ENCODE measurements at regions not wholly inside any gene's neighbourhood (a gene's known extent, or its start where the extent isn't known, plus 50 kb on each side); places are given as distances from the start of the nearest gene placed in this dataset.

DNA sequence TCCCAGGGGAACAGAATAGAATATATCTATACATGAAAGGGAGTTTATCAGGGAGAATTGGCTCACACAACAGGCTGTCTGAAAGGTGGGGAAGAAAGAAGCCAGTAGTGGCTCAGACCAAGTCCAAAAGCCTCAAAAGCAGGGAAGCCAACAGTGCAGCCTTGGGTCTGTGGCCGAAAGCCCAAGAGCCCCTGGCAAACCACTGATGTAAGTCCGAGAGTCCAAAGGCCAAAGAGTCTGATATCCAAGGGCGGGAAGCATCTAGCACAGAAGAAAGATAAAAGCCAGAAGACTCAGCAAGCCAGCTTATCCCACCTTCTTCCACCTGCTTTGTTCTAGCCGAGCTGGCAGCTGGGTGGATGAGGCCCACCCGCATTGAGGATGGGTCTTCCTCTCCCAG lies 172.5 kb downstream of the CCDC71L start:
- no peak for DNase-seq
- intact Hi-C loops (cut with DNase I) = no loop called here

DNA sequence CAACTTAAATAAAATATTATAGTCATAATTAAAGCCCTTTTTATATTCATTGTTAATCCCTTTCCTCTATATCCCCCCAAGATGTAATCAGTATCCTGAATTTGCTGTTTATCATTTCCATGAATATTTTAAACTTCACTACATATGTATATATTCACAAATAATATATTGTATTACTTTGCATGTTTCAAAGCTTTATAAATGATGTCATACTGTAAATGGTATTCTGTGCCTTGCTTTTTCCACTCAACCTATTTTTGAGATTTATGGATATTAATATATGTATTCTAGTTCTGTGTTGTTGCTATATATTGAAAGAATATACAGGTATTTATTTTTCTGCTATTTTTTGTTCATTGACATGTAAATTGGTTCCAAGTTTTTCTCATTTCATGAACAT lies 173.1 kb downstream of the CCDC71L start:
- DNase-seq = no peak
- intact Hi-C loops (cut with DNase I) = no loop called here

DNA sequence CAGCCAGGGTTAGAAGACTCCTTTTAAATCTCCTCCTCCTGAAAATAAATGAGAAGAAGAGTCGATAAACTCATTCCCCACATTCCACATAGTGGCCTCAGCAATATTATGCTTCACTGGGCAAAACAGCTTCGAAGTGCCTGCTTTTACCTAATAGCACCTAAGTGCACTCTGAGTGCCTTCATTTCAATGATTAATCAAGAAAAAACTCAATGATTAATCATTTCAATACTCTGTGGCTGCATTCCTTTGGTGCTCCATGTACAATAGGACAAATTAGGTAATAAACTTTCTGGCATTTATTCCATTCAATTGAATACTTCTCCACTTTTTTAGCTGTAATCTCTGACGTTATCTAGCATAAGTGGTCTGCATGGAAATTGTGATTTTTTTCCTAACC lies 174.6 kb downstream of the CCDC71L start:
- intact Hi-C loops (cut with DNase I) = no loop called here
- no peak for DNase-seq

DNA sequence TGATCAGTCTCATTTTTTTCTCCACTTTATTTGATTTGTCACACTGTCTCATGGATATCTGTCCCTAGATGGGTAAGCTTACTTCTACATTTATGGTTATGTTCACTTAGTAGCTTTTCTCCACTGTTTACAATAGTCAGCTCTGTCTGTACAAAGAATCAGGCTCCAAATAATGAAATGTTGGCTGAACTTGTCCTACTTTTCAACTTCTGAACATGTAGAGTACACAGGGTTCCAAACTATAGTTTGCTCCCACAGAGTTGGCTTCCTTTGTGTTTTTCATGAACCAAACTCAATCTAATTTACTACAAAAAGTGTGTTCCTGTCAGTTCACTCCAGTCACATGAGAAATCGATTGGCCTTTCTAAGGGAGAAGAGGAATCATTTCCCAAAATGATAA lies 175.0 kb downstream of the CCDC71L start:
- DNase-seq = no peak
- intact Hi-C loops (cut with DNase I) = no loop called here

DNA sequence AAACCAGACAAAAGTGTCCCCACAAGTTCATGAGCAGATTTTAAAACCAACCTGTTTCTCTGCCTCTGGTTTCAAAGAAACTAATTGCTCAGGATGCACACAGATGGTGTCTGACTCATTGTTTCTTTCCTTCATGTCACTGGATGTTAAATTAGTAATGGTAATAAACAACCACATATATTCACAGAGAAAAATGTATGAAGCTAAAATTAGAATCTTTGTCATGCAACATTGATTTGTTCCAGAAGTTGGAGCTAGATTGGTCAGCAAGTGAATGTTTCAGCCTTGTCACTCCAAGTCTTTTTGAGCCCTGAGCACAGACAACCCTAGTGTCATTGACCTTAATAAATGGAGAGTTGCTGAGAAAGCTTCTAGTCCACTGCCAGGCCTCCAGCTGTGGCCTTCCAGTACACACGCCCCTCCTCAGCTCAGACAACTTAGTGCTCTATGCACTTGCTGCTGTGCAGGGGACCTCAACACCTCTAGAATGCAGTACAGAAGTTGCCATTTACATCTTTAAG lies 175.9 kb downstream of the CCDC71L start:
- intact Hi-C loops (cut with DNase I) = no loop called here
- DNase-seq = no peak

DNA sequence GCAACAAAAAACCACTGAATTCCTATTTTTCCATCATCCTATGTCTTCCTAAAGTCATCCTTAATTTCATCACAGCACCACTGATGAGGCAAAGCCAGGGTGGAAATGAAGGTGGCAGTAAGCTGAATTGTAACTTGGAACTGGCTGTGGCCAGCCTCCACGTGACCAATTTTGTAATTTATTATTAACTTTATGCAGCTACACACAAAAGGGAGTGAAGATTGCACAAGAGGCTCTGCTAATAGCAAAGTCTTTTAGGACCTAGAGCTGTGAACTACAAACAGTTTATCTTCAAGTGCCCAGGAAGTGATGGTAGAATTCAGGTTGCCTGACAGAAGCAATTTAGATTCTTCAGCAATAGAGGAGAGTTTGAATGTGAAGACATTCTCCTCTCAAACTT lies 176.4 kb downstream of the CCDC71L start:
- intact Hi-C loops (cut with DNase I) = no loop called here
- DNase-seq = no peak

DNA sequence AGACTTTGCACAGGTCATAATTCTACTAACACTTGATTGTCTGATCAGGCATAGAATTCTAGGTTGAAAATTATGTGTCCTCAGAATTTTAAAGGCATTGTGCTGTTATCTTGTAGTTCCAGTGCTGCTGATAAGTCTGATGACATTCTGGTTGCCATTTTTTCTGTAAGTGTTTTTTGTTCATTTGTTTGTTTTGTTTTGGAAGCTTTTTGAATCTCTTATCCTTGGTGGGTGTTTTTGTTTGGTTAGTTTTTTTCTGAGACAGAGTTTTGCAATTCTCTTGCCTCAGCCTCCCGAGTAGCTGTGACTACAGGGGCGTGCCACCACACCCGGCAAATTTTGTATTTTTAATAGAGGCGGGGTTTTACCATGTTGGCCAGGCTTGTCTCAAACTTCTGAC lies 178.9 kb downstream of the CCDC71L start:
- no peak for DNase-seq
- intact Hi-C loops (cut with DNase I) = no loop called here

DNA sequence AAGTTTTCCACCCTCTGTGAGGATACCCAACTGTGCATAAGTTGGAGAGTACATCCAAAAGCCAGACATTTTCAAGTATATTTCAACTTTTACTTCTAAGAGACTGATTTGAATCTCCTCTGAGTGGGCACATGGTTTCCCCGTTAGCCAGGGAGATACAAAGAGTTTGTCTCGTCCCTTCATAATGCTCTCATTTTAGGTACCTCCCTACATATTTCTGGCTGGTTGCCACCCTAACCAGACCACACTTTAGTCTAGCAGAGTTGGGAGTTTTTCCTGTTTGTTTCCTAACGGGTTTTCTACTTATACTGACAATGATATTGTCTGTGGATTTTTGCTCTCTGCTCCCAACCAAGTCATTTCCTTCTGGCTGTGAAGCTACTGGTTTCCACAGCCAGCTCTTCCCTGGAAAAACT lies 180.3 kb downstream of the CCDC71L start:
- intact Hi-C loops (cut with DNase I) = no loop called here
- no peak for DNase-seq

DNA sequence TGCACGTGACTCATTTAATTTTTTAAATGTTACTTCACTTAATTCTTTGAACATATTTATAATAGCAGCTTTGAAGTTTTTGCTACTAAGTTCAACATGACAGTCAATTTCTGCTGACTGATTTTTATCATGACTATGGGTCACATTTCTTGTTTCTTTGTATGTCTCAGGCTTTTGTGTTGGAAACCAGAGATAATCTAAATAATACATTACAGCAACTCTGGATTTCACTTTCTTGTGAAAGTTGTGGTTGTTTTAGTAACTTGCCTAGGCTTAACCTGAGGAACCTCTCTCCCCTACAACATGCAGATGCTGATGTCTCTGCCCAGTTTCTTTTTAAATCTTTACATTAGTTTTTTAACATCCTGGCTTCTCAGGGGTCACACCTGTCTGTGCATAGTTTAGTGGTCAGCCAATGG lies 180.8 kb downstream of the CCDC71L start:
- intact Hi-C loops (cut with DNase I) = no loop called here
- no peak for DNase-seq

DNA sequence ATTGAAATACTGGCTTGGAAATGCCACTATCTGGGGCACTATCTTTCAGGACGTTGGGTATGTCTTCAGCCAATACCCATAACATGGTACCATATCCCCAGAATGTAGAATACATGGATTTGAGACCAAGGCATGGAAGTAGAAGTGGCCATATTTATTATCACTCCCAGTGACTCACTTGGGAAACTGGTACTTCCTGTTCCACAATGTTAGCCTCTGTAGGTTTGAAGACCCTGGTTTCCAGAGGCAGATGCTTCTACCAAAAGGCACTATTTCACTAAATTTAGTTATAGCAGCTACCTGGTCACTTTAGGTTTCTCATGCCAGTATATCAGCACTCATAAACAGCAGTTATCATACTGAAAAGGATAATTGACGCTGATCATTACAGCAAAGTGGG lies 184.2 kb downstream of the CCDC71L start:
- intact Hi-C loops (cut with DNase I) = no loop called here
- DNase-seq = no peak

DNA sequence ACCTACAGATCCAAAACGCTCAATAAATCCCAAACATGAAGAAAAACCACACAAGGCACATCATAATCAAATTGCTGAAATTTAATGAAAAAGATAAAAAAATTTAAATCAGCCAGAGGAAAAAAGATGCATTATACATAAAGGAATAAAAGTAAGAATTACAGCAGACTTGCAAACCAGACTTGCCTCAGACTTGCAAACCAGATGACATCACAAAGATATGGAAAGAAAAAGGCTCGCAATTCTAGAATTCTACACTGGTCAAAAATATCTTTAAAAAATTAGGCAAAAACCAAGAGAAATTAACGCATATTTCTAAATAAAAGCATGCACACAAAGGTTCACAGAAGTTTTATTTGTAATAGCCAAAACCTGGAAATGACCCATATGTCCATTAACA lies 188.0 kb upstream of the NAMPT start:
- intact Hi-C loops (cut with DNase I) = no loop called here
- no peak for DNase-seq

DNA sequence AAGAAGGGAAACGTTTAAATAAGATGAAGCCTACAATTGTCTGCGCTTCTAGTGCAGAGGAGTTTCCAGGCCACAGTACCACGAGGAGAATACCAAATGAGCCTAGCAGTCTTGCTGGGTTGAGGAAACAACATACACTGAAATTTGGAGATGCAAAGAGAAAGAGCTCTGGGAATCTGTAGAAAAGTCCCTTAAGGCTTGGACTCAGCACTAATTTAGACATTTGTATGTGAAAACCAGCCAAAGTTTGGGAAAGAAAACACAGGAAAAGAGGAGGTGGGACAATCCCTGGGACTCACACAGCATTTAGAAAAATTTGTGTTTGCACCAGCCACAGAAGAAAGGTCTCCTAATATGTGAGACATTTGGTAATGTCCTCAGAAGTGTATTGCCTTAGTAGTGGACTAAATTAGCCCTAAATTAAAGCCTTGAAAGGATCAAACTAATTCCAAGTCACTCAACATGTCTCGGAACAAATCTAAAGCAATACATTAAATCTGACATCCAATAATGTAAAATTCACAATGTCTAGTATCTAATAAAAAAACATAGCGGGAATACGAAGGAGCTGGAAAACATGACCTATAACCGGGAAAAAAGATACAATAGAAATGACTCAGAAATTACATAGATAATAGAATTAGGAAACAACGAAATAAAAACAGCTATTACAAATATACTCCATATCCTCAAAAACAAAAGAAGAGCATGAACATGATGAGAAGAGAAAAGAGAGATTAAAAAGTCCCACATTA lies 187.1 kb upstream of the NAMPT start:
- intact Hi-C loops (cut with DNase I) = no loop called here
- no peak for DNase-seq

DNA sequence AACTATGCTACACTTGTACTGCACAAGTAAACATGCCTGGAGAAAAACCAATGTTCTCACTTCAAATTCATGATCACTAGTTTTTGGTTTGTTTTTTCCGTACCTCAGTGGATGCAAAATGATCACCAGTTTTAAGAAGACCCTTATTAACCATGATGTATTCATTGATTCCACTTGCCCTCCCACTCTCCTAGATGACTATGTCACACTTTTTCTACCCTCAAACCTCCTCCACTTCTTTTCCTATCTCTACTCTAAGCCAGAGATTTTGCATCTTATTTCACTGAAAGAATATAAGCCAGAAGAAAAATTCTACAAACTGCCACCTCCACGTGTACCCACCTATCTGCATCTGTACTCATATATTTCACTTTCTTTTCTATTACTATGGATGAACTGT lies 186.2 kb upstream of the NAMPT start:
- no peak for DNase-seq
- intact Hi-C loops (cut with DNase I) = no loop called here

DNA sequence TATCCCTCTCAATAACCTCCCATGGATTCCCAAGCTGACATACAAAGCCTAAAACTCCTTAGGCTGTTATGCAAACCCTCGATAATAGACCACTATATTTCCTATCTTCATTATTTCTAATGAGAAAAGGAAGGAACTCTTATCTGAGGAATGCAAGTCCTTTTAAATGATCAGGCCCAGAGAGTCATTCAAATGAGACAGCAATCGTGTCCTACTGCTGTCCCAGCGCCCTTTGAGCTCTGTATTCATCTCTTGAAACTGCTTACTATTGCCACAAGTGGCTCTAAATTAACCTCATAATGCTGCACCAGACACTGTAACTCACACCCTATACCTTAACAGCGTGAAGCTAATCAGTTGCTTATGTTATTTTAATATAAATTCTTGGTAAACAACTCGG lies 182.1 kb upstream of the NAMPT start:
- no peak for DNase-seq
- intact Hi-C loops (cut with DNase I) = no loop called here

DNA sequence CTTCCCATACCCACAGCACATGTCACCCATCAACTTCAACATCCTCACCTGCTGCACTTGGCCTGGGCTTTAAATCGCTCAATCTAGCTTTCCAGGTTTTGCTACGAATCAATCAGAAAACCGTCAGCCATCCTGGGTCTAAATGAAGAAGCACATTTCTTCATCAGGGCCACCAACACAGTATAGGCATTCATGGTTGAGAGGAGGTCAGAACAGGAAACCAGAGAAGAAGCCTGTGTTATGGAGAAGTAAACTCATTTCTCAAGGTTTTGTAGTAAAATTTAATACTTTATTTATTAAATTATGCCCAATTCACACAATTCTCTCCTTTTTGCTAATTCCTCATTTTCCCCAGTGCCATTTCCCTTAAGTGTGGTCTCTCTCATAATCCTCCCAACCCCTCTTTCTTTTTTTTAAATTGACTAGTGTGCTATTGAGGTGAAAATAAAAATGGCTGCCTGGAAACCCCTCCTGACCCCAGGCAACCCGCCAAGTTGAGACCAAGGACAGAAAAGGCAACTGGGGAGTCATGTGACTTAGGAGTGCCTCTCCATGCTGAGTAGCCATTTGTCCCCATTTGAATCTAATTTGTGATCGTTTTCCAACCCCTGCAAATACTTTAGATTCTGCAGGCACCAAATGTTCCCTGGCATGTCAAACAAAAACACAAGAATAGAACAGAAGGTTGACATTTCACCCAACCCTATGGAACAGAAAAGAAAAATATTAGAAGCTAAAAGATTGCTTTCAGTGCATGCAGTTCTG lies 181.1 kb upstream of the NAMPT start:
- intact Hi-C loops (cut with DNase I) = no loop called here
- DNase-seq = peak in 1 of 10 donors; percentile 59

DNA sequence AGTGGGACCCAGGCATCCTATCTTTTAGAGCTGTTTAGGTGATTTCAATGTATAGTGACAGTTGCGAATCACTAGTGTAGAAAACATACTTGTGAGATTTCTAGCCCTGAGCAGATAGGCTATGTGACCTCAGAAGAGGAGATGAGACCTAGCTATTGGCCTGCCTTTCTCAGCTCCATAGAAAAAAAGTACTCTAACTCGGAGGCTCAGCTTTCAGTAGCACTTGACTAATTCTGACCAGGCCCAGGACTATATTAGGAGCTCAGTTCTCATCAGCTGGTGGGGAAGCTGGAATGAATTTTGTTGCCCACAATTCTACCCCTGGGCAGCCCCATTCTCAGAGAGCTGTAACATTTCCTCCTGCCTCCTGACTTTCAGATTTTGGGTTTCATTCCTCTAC lies 179.9 kb upstream of the NAMPT start:
- DNase-seq = no peak

DNA sequence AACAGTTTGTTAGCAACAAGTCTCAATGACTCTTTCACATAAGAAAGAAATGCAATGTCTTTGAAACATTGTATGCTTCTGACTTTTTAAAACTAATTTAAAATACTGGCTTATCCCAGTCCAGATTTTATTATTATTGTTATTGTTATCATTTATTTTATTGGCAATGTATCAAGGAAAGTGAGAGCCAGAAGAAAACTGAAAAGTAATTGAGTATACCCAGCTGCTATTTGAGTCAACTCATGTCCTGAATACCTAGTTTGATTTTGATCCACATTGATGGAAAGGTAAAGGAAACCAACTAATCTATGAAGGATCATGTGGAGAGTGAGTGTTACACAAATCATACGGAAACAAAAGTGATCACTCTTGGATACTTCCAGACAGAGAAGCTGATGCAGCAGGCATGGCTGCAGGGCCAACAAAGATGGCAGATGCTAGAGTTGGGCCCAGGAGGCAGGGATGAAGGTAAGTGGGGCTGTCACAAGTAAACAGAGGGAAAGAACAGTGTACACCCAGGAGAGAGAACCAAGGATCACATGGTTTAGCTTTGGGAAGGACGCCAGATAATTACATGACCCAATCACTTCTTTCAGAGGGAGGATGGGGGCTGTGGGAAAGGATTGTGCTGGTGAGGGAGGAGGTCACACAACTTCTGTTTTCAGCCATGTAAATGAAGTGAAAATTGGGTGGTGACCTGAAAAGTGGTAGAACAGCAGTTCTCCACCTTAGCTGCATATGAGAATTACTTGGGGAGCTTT lies 179.2 kb upstream of the NAMPT start:
- intact Hi-C loops (cut with DNase I) = no loop called here
- no peak for DNase-seq

More for the DNA sequence above, 179.9 kb upstream of the NAMPT start:
- intact Hi-C loops (cut with DNase I) = no loop called here

DNA sequence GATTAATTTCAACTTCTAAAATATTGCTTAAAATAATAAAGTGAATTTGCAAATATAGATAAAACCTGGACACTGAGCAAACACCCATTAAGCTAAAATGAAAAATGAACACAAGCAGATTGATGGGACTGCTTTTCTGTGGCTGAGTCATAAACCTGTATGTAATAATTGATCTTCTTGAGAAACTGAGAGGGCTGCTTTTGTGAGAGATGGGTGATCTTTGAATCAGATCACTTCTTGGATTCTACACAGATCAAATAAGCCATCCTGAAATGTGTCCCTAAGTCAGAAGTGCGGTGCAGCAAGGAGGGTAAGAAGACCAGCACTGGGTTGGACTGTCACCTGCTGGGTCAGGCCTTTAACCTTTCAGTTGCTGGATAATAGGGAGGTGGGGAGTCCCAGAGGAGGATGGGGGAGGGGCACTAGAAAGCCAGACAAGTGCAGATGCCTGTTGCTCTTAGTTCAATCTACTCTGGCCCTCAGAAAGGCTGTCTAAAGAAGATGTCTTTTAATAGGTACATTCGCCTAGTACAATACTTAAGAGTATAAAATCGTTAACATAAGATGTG lies 178.2 kb upstream of the NAMPT start:
- intact Hi-C loops (cut with DNase I) = loop anchor here (1.0 kb wide), 1 partner anchor 287 kb away; no protein-coding TSS in a partner anchor
- DNase-seq = no peak

DNA sequence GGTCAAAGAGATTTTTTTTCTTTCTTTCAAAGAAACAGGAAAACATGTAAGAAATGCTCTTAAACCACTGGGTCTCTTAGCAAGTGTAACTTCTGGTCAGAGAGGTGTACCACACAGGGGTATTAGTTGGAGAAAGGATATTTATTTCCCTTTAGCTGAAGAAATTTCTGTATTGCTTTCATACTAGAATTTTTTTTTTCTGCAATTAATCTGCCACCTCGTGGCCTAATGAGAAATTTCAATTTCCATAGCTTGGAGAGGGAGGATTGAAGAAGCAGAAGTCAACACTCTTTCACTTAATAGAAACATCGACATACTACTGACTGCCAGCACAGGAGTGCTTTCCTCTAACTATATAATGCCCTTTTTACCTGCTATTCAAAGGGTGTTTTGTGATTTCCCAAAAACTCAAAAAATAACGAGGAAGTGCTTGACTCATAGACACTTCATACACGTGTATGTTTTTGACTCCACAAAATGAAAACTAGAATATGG lies 177.6 kb upstream of the NAMPT start:
- intact Hi-C loops (cut with DNase I) = loop anchor here (1.0 kb wide), 1 partner anchor 286 kb away; no protein-coding TSS in a partner anchor
- no peak for DNase-seq

DNA sequence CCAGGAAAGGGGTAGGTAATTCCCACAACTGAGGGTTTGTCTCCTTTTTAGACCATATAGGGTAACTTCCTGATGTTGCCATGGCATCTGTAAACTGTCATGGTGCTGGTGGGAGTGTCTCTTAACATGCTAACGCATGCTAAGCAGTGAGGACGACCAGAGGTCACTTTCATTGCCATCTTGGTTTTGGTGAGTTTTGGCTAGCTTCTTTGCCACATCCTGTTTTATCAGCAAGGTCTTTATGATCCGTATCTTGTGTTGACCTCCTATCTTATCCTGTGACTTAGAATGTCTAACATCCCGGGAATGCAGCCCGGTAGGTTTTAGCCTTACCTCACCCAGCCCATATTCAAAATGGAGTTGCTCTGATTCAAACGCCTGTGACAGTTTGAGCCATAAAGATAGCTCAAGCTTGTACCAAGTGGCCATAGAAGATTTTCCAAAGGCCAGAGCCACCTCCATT lies 176.0 kb upstream of the NAMPT start:
- no peak for DNase-seq
- intact Hi-C loops (cut with DNase I) = no loop called here

Data from posterior cingulate gyrus (tissue), 11 donors.